ENCODE measurements at regions not wholly inside any gene's neighbourhood (a gene's known extent, or its start where the extent isn't known, plus 50 kb on each side); places are given as distances from the start of the nearest gene placed in this dataset.
A peak's percentile ranks its signal among the peaks of the same experiment; 100 is the strongest.

DNA sequence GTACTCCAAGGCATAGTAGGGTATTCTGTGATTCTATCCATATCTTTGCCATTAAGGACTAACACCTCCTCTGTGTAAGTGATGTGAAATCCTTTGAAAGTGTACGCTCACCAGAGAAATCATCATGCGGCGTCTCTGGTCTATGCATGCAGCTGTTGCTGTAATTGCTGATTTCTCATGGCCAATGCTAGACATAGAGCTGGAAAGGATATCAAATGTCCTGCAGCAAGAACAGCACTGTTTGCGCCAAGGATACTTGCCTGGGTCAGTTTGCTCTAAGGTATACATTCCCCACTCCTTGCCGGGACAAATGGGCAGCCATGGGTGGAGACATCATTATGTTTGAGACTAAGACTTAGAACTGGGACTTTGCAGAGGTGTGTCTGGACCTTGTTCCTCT is 896.4 kb downstream of the BCL11B start:
- no peak for DNase-seq (ENCODE audit: low read depth)

DNA sequence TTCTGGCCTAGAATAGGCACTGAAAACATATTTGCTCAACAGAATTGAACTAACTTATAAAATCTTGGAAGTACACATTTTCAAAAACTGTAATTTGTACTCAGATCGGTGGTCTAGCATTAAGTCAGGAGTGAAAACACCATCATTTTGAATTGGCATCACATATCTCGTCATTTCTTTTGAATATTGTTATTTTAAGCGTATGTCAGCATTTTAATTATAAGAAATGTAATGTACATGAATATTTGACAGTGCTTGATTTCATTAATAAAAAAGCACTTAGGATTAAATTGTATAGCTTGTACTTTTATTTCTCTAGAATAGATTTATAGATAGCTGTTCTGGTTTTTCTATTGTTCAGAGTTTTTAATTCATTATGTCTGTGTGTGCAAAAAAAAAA is 892.2 kb downstream of the BCL11B start:
- DNase-seq (ENCODE audit: low read depth) = no peak

DNA sequence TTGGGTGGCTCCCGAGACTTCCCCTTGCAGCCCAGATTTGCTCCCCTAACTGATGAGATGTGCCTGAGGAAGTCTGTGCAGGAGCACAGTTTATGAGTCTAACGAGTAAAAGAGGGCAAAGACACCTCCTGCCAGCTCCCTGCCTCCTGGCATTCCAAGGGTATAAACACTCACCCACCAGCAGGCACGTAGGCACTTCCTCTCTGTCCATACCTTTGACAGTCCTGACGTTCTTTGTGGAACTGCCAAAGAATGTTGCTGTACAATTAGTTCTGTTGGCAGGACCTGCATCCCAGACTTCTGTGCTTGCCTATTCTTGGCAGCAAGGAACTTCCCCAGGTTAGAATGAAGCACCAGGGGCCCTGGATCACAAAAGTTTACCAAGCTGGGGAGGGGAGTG is 889.3 kb downstream of the BCL11B start:
- DNase-seq (ENCODE audit: low read depth) = no peak

DNA sequence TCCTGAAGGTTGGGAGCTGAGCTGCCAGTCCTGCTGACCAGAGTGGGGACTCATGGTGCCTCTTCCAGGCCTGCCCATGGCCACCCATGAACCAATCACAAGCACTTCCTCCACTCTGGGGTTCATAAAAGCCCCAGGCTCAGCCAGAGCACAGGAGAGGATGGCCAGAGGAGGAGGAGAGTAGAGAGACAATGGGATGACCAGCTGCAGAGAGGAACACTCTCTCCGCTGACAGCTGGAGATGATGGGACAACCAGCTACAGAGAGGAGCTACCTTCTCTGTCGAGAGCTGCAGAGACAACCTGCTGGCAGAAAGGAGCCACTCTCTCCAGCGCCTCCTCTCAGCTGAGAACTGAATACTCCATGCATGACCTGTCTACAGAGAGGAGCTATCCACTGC is 886.1 kb downstream of the BCL11B start:
- no peak for DNase-seq (ENCODE audit: low read depth)

DNA sequence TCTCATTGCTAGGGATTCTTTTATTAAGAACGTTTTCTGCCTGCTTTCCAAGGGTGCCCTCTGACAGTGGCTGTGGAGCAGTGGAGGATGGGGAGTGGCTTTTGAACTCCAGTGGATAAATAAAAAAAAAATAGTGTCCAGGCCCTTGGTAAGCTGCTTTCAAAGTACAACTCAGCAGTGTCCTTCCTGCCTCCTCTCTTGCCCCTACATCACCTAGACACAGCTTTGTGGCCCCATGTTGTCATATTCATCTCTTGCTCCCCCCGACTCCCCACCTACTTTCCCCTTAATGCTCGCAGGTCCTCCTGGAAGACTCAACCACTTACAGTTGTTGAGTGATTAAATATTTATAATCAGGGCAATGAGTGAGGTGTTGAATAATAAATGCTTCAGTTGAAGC is 880.9 kb downstream of the BCL11B start:
- DNase-seq (ENCODE audit: low read depth) = no peak

DNA sequence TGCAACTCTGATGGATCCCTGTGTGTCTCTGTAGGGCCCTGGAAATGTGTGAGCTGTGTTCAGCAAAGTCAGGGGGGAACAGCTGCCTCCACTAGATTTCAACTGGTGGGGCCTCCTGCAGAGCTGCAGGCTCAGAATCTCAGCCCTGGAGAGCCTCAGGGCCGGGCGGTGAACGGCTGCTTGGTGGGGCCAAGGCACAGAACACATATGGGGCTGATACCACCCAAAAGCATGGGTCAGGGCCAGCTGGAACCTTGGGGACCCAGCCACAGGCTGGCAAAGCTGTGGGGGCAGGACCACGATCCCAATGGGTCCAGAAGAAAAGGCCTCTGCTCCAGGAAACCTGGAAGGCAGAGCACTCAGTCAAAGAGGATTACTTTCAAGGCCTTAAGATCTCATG is 878.5 kb downstream of the BCL11B start:
- DNase-seq (ENCODE audit: low read depth) = no peak

DNA sequence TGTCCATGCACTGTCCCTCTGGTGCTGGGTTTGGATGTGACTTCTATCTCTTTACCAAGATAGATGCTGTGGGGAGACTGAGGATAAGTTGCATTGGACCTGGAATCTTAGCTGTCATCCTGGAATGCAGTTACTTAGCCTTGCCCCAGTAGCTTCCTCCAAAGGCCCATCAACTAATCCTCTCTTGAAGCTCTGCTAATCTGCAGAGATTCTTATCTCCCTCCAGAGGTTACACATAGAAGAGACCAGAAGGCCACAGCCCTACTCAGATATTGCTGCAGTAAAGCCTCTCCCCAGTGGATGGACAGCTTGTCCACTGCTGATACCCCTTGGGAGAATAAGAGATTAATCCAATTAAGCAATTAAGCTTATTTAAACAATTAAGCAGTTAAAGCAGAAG is 867.2 kb downstream of the BCL11B start:
- no peak for DNase-seq (ENCODE audit: low read depth)

DNA sequence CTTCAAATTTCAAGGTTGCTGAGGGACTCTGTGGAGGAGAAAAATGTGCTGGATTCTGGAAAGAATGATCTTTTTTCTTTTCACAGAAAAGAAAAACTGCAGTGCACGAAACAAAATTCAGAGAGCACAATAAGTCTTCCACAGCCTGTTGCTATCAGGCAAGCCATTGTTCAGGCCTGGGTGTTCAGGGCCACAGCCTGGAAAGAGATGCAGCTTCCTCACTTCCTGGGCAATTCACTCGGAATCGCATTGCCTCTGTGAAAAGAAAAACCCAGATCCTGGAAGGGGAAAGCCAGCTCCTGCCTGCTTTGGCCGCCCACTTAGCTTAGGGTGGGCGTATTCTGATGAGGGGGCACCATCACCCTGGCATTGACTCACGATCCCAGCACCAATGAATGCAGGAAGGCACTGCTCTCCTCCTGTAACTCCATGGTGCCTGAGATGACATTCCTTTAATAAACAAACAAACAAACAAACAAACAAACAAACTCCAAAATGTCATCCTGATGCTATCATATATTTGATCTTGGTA is 863.9 kb downstream of the BCL11B start:
- no peak for DNase-seq (ENCODE audit: low read depth)

DNA sequence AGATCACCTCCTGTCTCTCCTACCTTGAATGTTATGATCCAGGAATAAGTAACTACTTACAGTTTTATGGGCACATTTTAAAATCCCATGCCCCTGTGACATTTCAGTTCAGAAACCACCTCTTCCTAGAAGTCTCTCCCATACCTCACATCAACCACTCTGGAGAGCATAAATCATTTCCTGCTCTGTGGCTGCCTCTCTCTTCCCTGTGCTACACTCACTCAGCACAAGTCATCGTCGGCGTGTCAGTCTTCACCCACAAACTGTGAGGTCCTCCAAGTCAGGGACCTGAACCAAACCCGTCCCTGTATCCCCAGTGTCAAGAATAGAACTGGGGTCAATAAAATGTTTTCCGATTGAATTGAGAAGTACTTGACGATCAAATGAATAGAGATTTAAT is 863.3 kb downstream of the BCL11B start:
- DNase-seq (ENCODE audit: low read depth) = no peak

DNA sequence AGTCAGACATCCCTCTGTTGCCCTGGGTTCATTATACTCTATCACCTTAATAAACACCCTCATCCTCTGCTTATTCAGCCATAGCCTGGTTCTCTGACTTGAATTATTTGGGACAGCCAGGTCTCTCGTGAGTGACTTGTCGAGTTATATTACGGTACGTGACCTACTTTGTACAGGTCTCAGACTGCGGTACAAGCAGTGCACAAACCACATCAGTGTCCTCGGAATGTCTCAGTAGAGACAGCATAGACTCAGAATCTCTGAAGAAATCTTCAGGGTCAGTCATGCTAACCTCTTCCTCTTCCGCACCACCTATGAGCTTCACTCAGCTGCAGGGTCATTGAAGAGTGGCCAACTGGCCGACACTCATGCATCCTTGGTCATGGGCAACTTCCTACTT is 860.8 kb downstream of the BCL11B start:
- no peak for DNase-seq (ENCODE audit: low read depth)

DNA sequence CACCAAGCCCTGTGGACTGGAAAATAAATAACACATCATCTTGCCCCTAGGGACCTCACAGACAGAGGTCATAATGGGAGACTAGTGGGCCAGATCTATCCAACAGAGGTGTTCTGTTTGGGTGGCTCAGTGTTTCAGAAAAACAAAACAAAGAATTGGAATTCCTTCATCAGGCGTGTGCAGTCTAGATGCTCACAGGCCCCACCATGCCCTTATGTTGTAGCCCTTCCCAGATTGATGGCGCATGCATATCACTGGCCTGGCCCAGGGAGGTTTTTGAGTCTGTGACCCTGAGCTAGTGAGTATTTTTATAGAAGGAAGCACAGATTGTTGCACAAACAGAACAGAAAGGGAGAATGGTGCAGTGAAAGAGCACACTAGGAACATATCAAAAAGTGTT is 859.6 kb downstream of the BCL11B start:
- DNase-seq (ENCODE audit: low read depth) = no peak

DNA sequence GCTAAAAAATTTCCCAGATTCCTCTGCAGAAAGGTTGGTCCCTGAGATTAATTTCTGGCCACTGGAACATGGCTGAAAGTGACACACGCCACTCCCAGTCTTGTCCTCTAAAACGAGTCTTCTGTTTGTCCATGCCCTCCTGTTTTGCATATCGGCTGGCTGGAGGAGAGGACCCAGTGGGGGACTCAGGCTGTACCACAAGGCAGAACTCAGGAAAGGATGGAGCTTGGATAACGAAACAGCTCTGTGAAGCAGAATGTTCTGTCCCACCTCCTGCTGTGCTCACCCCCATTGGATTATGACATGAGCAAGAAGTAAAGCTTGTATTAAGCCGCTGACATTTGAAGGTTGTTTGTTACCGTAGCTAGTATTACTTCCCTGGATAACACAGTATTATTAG is 856.2 kb downstream of the BCL11B start:
- no peak for DNase-seq (ENCODE audit: low read depth)

DNA sequence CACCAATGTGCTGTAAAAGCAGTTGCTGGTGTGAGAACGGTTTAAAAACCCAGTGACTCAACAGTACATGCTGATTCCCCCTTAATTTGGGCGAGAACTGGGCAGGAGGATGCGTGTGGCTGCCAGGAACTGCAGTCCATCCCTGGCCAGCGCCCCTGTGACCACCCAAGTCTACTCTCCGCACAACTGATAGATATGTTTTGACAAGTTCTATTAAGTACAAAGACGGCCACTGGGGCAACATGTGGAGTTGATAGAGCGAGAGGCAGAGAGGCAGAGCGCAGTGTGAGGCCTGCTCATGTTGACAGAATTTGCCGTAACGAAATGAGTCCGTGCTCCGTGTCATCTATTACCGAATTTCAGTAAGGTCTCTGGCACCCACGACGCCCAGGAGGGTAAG is 855.0 kb downstream of the BCL11B start:
- no peak for DNase-seq (ENCODE audit: low read depth)

DNA sequence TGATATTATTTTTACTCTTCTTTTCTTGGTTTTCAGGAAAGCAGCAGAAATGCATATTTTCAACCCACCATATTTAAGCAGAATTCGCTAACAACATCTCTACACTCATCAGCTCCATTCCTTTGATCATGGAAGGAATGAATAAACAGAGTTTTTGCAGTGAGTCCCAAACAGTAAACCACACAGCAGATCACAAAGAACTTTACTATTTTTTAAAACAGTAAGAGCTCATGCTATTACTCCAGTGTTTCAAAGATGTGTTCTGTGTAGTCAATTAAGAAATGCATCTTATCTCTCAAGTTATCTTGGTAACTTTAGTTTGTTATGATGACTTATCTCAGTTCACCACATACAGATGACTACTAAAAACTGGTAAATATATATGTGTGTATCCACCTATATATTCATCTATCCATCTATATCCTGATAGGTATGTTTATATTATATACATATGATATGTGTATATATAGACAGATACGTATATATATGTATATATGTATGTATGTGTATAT is 843.5 kb downstream of the BCL11B start:
- no peak for DNase-seq (ENCODE audit: low read depth)

DNA sequence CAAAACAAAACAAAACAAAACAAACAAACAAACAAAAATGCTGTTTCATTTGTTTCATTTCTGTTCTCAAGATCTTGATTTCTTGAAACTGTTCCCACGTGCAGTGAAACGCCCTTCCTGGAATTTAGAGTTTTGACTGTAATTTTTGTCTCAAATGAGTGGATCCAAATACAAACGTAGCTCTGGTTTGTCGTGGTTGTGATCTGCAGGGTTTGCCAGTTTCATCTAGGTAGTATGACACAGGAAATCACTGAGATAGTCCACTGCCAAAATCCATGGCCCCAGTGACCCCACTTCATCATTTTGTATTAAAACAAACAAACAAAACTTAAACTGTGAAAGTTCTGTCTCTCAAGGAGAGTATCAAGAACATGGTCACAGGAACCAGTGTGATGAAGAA is 838.6 kb downstream of the BCL11B start:
- no peak for DNase-seq (ENCODE audit: low read depth)

DNA sequence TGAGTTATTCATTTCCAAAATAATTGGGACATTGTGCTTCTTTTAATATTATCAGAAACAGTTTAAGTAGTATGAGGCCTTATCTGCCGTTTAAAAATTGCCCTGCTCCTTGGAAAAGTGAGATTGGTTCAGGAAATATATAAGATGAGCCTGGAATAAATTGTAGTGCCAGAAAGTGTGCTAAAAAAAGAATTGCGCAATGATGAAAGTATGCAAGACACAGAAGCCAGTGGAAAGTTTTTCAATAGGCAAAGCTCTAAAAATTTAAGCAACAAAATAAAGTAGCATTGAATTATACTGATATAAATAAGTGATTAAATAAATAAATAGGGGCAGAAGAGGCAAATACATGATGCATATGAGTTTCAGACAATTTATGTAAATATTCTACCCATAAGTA is 834.9 kb downstream of the BCL11B start:
- no peak for DNase-seq (ENCODE audit: low read depth)

DNA sequence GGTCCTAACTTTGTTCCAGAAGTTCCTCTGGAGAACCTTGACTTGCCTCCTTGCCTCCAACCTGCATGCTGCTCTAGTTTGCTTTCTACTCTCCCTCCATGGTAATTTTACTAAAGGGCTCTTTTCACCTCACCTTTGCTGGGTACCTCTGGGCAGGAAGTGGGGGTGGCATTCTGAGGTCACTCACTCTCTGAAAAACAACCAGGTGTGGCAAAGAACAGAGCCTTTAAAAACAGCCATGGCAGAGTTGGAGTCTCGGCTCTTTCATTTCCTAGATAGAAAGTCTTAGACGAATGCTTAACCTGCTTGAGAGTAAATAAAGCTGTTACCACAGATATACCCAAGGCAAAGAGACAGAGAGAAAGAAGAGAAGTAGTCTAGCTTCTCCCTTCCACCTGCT is 827.9 kb downstream of the BCL11B start:
- DNase-seq (ENCODE audit: low read depth) = no peak

DNA sequence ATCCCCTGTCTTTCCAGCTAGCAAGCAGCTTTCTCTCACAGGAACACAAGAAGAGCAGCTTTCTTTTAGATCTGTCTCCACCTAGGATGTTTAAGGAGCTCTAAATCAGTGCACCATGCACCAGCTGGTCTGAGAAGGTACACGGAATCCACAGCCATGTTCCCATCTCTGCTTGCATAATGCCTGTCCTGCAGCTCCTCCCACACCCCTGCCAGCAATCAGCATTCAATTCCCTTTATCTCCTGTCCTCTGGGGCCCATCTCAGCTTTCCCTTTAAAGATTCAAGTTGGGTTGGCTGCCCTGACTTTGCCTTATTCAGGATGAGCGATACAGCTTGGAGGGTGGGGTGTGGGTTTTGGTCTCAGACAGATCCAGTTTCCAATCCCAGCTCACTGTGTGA is 826.3 kb downstream of the BCL11B start:
- DNase-seq (ENCODE audit: low read depth) = no peak

DNA sequence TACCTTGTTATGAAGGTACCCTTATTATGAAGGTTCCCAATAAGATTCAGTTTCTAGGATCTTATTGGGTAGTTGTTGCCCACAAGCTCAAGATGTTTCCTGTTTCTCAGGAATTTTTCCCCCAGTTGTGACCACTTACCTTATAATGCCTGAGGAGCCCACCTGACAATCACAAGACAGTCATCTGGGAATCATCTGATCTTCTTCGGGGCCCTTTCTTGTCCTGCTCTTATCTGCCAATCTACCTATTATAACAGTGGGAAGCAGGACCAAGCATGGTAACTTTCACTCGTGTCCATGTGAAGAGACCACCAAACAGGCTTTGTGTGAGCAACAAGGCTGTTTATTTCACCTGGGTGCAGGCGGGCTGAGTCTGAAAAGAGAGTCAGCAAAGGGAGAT is 825.5 kb downstream of the BCL11B start:
- DNase-seq (ENCODE audit: low read depth) = no peak

DNA sequence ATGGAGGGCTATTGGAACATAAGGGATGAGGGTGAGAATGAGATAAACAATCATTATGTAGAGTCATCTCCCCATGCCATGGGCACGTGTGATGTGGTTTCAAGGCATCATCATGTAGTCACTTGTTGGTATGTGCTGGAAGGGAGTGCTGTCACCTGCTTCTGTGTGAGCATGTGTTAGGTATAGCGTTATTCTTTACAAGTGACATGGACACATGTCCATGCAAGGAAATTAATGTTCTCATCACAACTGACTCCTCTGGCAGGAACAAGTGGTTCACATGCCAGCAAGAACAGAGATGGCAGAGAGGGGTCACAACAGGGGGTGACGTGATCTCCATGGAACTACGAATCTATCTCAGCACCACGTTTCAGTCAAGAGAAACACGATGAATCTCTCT is 815.8 kb downstream of the BCL11B start:
- no peak for DNase-seq (ENCODE audit: low read depth)

DNA sequence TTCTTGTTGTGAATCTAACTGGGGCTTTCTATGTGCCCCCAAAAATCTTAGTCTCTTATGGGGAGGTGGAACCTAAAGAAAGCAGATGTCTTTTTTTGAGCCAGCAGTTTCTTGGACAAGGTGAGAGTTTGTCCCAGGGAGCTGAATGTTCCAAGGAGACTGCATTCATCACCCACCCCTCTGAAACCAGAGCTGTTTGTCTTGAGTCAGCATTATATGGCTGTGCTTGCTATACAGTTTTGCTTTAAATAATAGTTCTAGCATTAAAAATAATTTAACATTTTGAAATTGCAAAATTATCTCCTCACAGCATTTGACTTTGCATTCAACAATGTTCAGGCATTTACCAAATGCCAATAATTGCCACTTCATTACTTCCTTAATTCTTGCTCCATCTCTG is 813.3 kb downstream of the BCL11B start:
- no peak for DNase-seq (ENCODE audit: low read depth)

DNA sequence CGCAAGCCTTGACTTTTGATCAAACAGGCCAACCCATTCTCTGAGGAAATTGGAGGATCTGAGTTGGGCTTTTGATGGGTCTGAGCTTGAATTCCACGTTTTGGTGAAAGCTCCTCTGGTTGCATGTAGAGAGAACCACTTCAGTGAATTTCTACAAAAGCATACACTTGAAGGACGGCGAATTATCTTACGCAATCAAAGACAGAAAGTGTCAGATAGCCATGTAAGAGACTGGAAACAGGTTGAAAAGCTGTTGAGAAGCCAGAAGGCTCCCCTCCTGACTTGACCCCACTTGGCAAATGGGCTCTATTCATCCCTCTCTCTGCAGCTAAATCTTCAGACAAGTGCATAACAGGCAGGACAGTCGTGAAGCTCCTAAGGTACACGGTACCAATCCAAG is 809.1 kb downstream of the BCL11B start:
- no peak for DNase-seq (ENCODE audit: low read depth)

DNA sequence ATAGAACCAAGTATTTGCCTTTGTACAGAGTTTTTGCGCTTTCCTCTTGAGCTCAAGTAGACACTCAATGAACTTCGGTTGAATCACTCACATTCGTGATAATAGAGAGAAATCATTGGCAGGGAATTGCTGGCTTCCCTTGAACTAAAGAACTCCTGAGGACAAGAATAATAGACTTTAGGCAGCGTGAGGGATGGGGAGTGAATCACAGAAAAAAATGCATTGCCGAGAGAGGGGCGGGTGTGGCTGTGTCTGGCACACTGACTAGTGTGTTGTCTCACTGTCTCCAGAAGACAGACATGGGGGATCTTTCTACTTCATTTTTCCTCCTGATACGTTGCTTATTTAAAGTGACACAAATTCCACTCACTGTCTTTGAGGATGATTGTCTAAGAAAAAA is 805.2 kb downstream of the BCL11B start:
- DNase-seq (ENCODE audit: low read depth) = peak; percentile 28

DNA sequence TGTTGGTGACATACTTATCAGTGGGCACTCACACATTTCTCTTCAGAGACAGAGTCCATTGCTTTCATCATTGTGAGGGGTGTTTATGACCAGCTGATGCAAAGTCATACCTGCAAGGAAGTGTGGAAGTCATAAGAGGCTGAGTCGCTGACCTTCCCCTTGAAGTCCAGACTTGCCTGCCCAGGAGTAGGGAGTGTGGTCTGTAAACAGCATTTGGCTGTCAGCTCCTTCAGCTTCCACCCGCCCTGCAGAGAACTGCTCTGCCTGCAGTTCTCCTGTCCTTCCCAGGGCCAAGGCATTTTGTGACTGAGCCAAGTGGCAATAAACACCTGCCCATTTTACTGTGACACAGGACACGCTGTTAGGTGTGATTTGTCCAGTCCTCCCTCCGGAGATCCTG is 801.3 kb downstream of the BCL11B start:
- no peak for DNase-seq (ENCODE audit: low read depth)

DNA sequence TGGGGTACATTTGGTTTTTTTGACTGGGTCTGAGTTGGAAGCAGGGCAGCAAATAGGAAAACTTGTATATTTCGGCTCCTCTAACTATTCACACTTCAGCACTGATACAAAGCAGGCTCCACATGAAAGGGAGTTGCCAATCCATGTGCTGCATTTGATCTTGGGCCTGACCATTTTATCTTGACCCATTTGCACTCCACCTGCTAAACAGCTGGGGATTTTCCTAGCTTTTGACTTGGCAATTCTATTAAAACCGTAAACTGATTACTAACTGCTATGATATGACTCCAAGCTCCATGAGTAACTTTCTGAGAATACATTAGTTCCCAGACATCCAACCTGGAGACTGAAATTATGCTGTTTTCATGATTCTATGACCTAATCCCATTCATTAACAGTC is 797.1 kb downstream of the BCL11B start:
- no peak for DNase-seq (ENCODE audit: low read depth)

All from GM04504 (cell line).